BE2C (cell line): ENCODE measurements at regions not wholly inside any gene's neighbourhood (a gene's known extent, or its start where the extent isn't known, plus 50 kb on each side); places are given as distances from the start of the nearest gene placed in this dataset.

ENCODE experiments used
- DNase-seq: peaks from one replicate; pipeline ENCODE4 v3.0.0-alpha.2; 2020
- H3K27me3 ChIP-seq: fragments of 250-450 bp; sonication (Bioruptor Pico); 2 replicates; pipeline ENCODE4 v1.5.1; 2020; ENCODE audit warnings: mild to moderate bottlenecking
- H3K36me3 ChIP-seq: fragments of 250-450 bp; sonication (Bioruptor Pico); 2 replicates; pipeline ENCODE4 v1.5.1; 2020; ENCODE audit warnings: mild to moderate bottlenecking
- H3K4me1 ChIP-seq: fragments of 250-450 bp; sonication (Bioruptor Pico); 2 replicates; pipeline ENCODE4 v1.5.1; 2020
- H3K4me3 ChIP-seq: 2 replicates; pipeline ENCODE4 v1.5.1; 2011; ENCODE audit warnings: low read depth, low read length
- H3K9me3 ChIP-seq: fragments of 250-450 bp; sonication (Bioruptor Pico); 2 replicates; pipeline ENCODE4 v1.5.1; 2020
- CTCF ChIP-seq: IDR thresholded peaks from 2 replicates; pipeline ENCODE4 v1.5.1; 2012; ENCODE audit warnings: mild to moderate bottlenecking, low read depth, low read length

DNA sequence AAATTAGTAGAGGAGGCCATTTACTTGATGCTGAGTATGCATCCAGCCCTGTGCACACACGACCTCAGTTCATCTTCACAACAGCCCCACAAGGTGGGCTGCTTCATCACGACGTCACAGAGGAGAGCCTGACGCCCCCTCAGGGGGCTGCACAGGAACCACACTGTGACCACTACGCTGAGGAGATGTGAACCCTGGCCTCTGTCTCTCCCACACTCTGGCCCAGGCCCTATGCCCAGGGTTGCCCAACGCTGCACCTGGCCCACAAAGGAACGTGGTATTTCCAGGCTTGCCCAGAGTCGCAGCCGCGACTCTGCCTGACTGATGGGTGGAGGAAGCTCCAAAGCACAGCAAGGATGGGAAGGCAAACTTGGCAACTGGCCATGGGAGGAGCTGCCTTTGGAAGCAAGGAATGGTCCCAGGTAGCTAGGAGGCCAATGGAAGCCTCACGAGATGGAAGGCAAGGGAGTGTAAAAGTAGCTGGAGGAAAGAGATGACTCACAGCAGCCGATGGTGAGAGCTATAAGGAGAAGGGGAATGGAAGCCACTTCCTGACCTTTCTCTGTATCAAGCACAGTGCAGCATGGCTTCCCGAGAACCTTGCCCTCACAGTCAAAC lies 226.0 kb downstream of the KLF13 start:
- H3K4me3 ChIP-seq = no peak overlapping the region
- TF ChIP-seq CTCF = no peak
- H3K27me3 ChIP-seq = peaks cover 3% of the 10 kb centered on the region
- no peaks in the 10 kb centered on the region for H3K9me3 ChIP-seq
- no peaks in the 10 kb centered on the region for H3K36me3 ChIP-seq
- no peak for DNase-seq
- H3K4me1 ChIP-seq = no peaks in the 10 kb centered on the region

GRCh38 chr15:31554261-31554660 lies 227.6 kb downstream of the KLF13 start:
- no peak for TF ChIP-seq CTCF
- Histone ChIP-seq H3K4me3 (no peak overlapping the region), H3K27me3 (no peaks in the 10 kb centered on the region; the same call in 1 of the 2 replicates), H3K4me1 (no peaks in the 10 kb centered on the region), H3K36me3 (no peaks in the 10 kb centered on the region), H3K9me3 (no peaks in the 10 kb centered on the region)
- DNase-seq = no peak

DNA sequence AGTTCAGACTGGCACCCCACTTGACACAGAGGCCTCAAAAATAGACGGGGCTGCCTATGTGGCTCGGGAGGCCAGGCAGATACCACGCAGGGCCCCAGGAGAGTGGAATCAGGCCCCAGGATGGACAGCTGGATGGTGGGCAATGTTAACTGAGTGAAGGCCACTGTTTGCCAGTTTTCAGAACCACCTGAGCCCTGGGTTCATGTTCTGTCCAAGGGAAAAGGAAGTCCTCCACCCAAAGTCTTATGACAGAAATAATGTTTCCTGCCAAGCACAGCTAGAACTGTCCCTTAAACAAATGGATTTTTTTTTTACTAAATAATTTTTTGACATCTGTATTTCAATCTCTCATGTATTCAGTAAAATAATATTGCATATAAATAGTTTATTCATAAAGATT lies 228.4 kb downstream of the KLF13 start:
- H3K4me3 ChIP-seq = no peak overlapping the region
- H3K36me3 ChIP-seq = no peaks in the 10 kb centered on the region
- H3K27me3 ChIP-seq = no peaks in the 10 kb centered on the region
- no peak for DNase-seq
- H3K4me1 ChIP-seq = no peaks in the 10 kb centered on the region
- no peaks in the 10 kb centered on the region for H3K9me3 ChIP-seq
- no peak for TF ChIP-seq CTCF

- no peak for DNase-seq
- Histone ChIP-seq H3K4me1 (no peaks in the 10 kb centered on the region), H3K27me3 (no peaks in the 10 kb centered on the region), H3K4me3 (no peak overlapping the region), H3K36me3 (no peaks in the 10 kb centered on the region), H3K9me3 (no peaks in the 10 kb centered on the region)
- TF ChIP-seq CTCF = no peak
Measured at GRCh38 chr15:31556494-31557150, 230.0 kb downstream of the KLF13 start.

GRCh38 chr15:31557899-31558298 lies 231.3 kb downstream of the KLF13 start:
- Histone ChIP-seq H3K4me1 (no peaks in the 10 kb centered on the region), H3K9me3 (no peaks in the 10 kb centered on the region), H3K4me3 (no peak overlapping the region), H3K36me3 (no peaks in the 10 kb centered on the region), H3K27me3 (no peaks in the 10 kb centered on the region)
- TF ChIP-seq CTCF = no peak
- DNase-seq = no peak

DNA sequence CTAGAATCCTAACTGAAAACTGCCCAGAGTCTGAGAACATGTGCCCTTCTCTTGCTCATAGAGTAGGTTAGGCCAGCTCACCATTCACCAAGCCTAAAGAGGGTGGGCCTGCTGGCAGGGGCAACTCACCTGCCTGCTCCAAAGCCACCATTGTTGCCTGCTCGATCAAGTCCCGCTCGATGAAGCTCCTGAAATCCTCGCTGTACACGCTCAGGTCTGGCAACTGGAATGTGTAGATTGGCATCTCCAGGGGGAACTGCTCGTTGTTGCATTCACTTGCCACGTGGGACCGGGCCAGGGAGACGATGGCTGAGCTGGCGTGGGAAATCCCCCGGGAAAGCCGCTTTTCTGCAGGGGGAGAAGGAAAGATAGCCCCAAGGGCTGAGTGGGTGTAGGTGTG lies 232.2 kb downstream of the KLF13 start:
- no peaks in the 10 kb centered on the region for H3K9me3 ChIP-seq
- H3K4me3 ChIP-seq = no peak overlapping the region
- DNase-seq = no peak
- no peak for TF ChIP-seq CTCF
- no peaks in the 10 kb centered on the region for H3K4me1 ChIP-seq
- no peaks in the 10 kb centered on the region for H3K27me3 ChIP-seq
- H3K36me3 ChIP-seq = no peaks in the 10 kb centered on the region
